AG09309 (cell line): ENCODE measurements at regions not wholly inside any gene's neighbourhood (a gene's known extent, or its start where the extent isn't known, plus 50 kb on each side); places are given as distances from the start of the nearest gene placed in this dataset.

Experiments used
- DNase-seq: peaks from one replicate; pipeline ENCODE4 v3.0.0-alpha.2; 2010; ENCODE audit warnings: low read depth
- H3K4me3 ChIP-seq: 2 replicates; pipeline ENCODE4 v1.5.1; 2011; ENCODE audit warnings: mild to moderate bottlenecking, low read depth, low read length, moderate library complexity; ENCODE audit not compliant: control insufficient read depth
- CTCF ChIP-seq: IDR thresholded peaks from 2 replicates; pipeline ENCODE4 v1.5.1; 2011; ENCODE audit warnings: mild to moderate bottlenecking, low read depth, low read length, inconsistent platforms; ENCODE audit not compliant: insufficient read depth, control insufficient read depth; ENCODE audit errors: missing control alignments

- no peak overlapping the region for H3K4me3 ChIP-seq
- DNase-seq = no peak
- no peak for TF ChIP-seq CTCF
Measured at GRCh38 chr9:1462626-1463308, 412.6 kb downstream of the DMRT2 start.

DNA sequence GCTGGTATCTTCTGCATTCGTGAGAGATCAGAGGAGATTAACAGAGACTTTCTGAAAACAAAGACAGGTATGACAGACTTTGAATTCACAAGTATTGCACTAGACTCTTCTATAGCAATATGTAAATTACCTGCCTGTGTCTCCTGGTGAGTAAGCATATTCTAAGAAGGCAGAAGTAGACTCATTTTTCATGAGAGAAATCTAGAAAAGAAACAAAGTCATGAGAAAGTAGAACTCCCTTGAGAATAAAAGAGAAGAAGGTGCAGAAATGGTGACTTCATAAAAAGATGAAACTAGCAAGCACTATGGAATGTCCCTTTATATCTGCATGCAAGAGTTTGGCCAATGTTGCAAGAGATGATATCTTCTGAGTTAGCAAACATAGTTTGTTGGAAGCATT lies 419.8 kb downstream of the DMRT2 start:
- no peak overlapping the region for H3K4me3 ChIP-seq
- TF ChIP-seq CTCF = no peak
- no peak for DNase-seq

- DNase-seq = no peak
- TF ChIP-seq CTCF = no peak
- no peak overlapping the region for H3K4me3 ChIP-seq
Measured at GRCh38 chr9:1473956-1474634, 423.9 kb downstream of the DMRT2 start.

- TF ChIP-seq CTCF = no peak
- no peak overlapping the region for H3K4me3 ChIP-seq
- no peak for DNase-seq
Measured at GRCh38 chr9:1474671-1475070, 424.5 kb downstream of the DMRT2 start.

- no peak for DNase-seq
- H3K4me3 ChIP-seq = no peak overlapping the region
- no peak for TF ChIP-seq CTCF
Measured at GRCh38 chr9:1490341-1491232, 440.4 kb downstream of the DMRT2 start.

- TF ChIP-seq CTCF = no peak
- DNase-seq = no peak
- H3K4me3 ChIP-seq = no peak overlapping the region
Measured at GRCh38 chr9:1492156-1492555, 442.0 kb downstream of the DMRT2 start.
